GM12891 (cell line): ENCODE measurements at regions not wholly inside any gene's neighbourhood (a gene's known extent, or its start where the extent isn't known, plus 50 kb on each side); places are given as distances from the start of the nearest gene placed in this dataset.

Experiments used
- DNase-seq: peaks from one replicate; pipeline ENCODE4 v3.0.0; 2011; ENCODE audit warnings: low spot score; ENCODE audit not compliant: insufficient read length
- FAIRE-seq: peaks from 2 replicates; lab custom pipeline; 2011; peaks lifted over from hg19 to GRCh38; lab: Jason Lieb, UNC
- PAX5 ChIP-seq: IDR thresholded peaks from 2 replicates; pipeline ENCODE4 v1.6.1; 2011; ENCODE audit warnings: low read length, moderate library complexity, mild to moderate bottlenecking; ENCODE audit not compliant: insufficient read depth, severe bottlenecking
- POLR2A ChIP-seq: IDR thresholded peaks from 2 replicates; pipeline ENCODE4 v1.6.1; 2011; ENCODE audit warnings: low read depth, low read length, control low read depth
- POLR2AphosphoS5 ChIP-seq: IDR thresholded peaks from 2 replicates; pipeline ENCODE4 v1.6.1; 2011; ENCODE audit warnings: low read depth, low read length, control low read depth
- POU2F2 ChIP-seq: IDR thresholded peaks from 2 replicates; pipeline ENCODE4 v1.6.1; 2011; ENCODE audit warnings: low read depth, mild to moderate bottlenecking, control low read depth, low read length, moderate library complexity
- SPI1 ChIP-seq: IDR thresholded peaks from 2 replicates; pipeline ENCODE4 v1.6.1; 2011; ENCODE audit warnings: low read depth, low read length, control low read depth
- TAF1 ChIP-seq: IDR thresholded peaks from 2 replicates; pipeline ENCODE4 v1.6.1; 2011; ENCODE audit warnings: low read depth, low read length, control low read depth

DNA sequence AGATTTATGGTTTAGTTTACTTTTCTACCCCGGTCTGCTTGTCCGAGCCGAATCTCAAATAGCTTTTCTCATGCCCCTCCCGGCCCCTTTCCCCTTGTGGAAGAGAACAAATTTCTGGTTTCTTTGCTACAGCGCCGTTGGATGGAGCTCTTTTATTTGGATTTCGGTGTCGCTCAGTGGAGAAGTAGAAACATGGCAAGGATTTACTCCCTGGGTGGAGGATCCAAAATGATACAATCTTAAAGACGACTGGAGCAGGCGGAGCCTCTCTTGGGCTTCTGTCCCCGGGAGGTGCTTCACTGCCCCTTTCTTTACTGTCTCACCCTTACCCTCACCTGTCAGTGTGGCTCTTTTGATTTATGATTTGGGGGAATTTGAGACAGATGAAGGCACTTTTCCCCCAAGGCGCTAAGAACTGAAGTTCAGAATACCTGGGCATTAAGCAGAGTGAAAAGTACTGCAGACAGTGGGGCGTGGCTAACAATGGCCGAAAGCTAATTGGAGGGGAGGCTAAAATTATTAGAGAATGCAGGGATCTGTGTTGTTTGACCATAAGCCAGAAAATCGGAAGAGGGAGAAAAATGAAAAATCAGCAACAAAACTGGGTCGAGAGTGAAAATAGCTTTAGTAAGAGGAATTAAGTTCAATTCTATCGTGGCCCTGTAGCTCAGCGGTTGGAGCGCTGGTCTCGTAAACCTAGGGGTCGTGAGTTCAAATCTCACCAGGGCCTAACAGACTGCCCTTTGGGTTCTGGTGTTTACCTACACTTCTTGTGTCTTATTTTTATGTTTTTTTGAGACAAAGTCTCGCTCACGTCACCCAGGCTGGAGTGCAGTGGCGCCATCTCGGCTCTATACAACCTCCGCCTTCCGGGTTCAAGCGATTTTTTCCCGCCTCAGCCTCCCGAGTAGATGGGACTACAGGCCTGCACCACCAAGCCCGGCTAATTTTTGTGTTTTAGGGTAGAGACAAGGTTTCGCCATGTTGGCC, 145.1 kb upstream of the ZNF184 start:
- TF ChIP-seq POLR2A: no peak
- FAIRE-seq: no peak
- DNase-seq: no peak

DNA sequence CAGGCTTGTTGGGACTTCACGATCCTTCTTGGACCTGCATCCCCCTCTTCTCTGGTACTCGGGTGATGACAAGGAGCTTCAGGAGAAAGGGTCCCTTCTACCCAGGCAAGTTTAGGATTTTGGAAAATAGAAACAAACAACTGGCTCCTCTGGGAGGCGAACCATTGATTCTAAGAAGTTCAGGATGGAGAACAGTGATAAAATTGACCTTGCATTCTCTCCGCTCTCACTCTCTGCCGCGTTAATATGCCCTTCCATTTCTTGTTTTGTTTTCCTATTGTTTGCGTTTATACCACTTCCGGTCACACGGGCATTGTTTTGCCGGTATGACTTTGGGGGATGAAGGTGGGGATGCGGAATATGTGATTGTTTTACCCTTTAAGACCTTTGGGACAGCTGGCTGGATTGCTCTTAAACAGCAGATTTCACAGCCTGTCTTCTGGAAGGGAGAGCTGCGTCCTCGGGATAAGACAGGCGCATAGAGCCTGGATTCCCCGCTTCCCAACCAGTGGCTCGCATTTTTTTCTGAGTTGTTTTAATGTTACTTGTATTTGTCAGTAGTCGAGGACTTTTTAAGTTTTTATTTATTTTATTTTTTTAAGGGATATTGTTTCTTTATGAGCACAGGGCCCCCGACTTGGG, 144.3 kb upstream of the ZNF184 start:
- peak; percentile 77 for FAIRE-seq
- no peak for DNase-seq
- no peak for TF ChIP-seq POLR2A
- no peak for TF ChIP-seq POLR2AphosphoS5
- TF ChIP-seq POU2F2: no peak
- TF ChIP-seq SPI1: no peak
- TF ChIP-seq TAF1: no peak
- no peak for TF ChIP-seq PAX5

DNA sequence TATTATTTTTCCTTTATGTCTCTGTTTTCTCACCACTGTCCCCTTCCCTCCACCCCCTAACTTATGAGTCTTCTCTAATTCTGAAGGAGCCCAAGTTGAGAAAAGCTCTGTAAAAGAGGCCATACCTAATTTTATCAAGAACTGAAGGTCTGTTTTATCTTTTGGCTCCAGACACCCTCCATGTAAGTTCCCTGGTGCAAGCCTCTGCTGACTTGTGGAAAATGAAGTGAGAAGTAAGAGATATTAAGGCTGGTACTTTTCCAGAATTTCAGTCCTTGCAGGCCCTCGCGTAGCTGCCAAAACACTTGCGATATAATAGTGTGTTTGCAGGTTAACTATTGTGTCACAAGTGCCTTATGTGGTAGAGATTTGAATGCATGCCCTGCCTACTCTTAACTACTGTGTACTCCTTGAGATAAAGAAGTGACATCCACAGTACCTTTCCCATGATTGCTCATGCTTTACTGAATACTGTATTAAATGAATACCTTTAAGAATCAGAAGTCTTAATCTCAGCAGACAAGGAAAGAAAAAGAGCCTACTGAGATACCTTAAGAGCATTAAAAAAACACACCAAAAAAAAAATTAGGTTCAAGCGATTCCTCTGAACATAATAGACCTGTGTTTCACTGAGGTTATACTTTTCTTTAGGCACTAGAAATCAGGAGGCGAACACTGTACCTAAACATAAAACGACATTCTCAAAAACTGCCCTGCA, 143.6 kb upstream of the ZNF184 start:
- no peak for FAIRE-seq

DNA sequence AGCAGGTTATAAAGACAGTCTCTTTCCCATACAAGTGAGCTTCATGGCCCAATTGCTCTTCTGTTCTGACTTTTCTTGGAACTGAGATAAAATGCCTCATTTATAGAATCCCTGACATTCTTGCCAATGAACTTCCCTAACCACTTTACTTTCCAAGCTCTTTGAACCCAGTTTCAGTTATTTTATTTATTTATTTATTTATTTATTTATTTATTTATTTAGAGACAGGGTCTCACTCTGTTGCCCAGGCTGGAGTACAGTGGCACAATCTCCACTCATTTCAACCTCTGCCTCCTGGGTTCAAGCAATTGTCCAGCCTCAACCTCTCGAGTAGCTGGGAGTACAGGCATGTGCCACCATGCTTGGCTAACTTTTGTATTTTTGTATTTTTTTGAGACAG, 138.5 kb upstream of the ZNF184 start:
- TF ChIP-seq TAF1 (no peak), POU2F2 (no peak), POLR2AphosphoS5 (no peak), PAX5 (no peak), POLR2A (no peak), SPI1 (no peak)
- FAIRE-seq (no peak), DNase-seq (no peak)

More for the DNA sequence above, 143.6 kb upstream of the ZNF184 start:
- TF ChIP-seq POLR2A (no peak), POLR2AphosphoS5 (no peak), SPI1 (no peak), TAF1 (no peak), PAX5 (no peak), POU2F2 (no peak)
- DNase-seq: no peak

- FAIRE-seq (peak; percentile 75), DNase-seq (no peak)
- TF ChIP-seq TAF1 (no peak), POLR2AphosphoS5 (no peak), PAX5 (no peak), POLR2A (no peak), SPI1 (no peak), POU2F2 (no peak)
Observed at GRCh38 chr6:27608916-27609883, 136.3 kb upstream of the ZNF184 start.

DNA sequence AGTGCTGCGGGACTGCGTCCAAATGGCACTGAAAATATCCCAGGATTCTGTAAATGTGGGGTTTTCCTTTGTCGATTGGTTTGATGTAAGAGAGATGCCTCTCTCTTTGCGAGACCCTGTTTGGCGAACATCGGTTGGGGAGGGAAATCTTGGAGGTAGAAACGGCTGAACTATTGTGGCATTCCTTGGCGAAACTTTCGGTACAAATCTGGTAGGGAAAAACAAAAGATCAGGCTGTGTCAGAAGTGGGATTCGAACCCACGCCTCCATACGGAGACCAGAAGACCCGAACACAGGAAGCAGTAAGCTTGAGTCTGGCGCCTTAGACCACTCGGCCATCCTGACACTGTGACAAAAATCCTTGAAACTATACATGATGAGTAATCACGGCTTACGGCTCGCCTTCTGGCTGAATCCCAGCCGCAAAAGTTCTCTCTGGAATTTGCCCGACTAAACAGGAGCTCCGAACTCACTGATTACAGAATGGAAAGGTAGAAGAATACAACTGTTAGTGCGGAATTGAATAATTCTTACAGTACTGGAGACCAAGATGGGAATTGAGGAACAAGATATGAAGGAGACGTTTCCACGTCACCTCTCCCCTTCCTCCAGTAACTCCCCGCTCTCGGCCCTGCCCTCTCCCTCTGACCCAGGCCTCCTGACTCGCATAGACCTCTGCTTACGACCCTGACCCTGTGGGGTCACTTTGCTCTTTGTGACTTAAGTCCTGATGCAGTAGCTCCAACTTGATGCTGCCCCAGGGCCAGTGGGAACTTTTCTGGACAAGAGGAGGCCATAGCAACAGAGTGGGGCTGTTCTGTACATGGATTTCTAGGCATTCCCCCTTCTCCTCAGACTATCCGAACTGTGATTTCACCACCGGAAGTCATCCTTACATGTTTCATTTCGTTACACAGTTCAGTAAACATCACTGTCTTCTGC, 132.8 kb upstream of the ZNF184 start:
- TF ChIP-seq SPI1 (no peak), POLR2A (no peak), PAX5 (no peak), POU2F2 (no peak), POLR2AphosphoS5 (no peak), TAF1 (no peak)
- DNase-seq: no peak
- peak; percentile 51 for FAIRE-seq

- TF ChIP-seq POU2F2 (no peak), PAX5 (no peak), SPI1 (no peak), POLR2AphosphoS5 (no peak), TAF1 (no peak), POLR2A (no peak)
- no peak for DNase-seq
- FAIRE-seq: no peak
Observed at GRCh38 chr6:27604986-27605385, 132.1 kb upstream of the ZNF184 start.
